Left renal pelvis (tissue), 4 donors: ENCODE measurements at regions not wholly inside any gene's neighbourhood (a gene's known extent, or its start where the extent isn't known, plus 50 kb on each side); places are given as distances from the start of the nearest gene placed in this dataset.

Source experiments
- DNase-seq, 4 donors: peaks; one replicate each; pipeline ENCODE4 v3.0.0-alpha.2; 2013; ENCODE audit warnings: low read depth in 4 of 4, low spot score in 3 of 4

GRCh38 chr10:2478656-2479055 is 588.7 kb upstream of the PFKP start:
- DNase-seq, result no peak

GRCh38 chr10:2476812-2477553 is 590.4 kb upstream of the PFKP start:
- no peak for DNase-seq

GRCh38 chr10:2476218-2476811 is 591.0 kb upstream of the PFKP start:
- DNase-seq, result no peak

GRCh38 chr10:2475711-2476217 is 591.6 kb upstream of the PFKP start:
- no peak for DNase-seq

- DNase-seq, result no peak
These were observed 595.5 kb upstream of the PFKP start for GRCh38 chr10:2471811-2472210.

GRCh38 chr10:2469802-2470201 is 597.5 kb upstream of the PFKP start:
- DNase-seq, result no peak

GRCh38 chr10:2464483-2464882 is 602.9 kb upstream of the PFKP start:
- DNase-seq, result no peak

- no peak for DNase-seq
These were observed 604.0 kb upstream of the PFKP start for GRCh38 chr10:2463316-2463715.

GRCh38 chr10:2462581-2462980 is 604.8 kb upstream of the PFKP start:
- no peak for DNase-seq

GRCh38 chr10:2460812-2461211 is 606.5 kb upstream of the PFKP start:
- DNase-seq, result no peak

GRCh38 chr10:2459713-2460112 is 607.6 kb upstream of the PFKP start:
- no peak for DNase-seq

- no peak for DNase-seq
These were observed 610.5 kb upstream of the PFKP start for GRCh38 chr10:2456834-2457233.

GRCh38 chr10:2445370-2445769 is 622.0 kb upstream of the PFKP start:
- DNase-seq, result no peak

- DNase-seq, result no peak
These were observed 627.4 kb upstream of the PFKP start for GRCh38 chr10:2439983-2440382.

- no peak for DNase-seq
These were observed 628.3 kb upstream of the PFKP start for GRCh38 chr10:2439000-2439399.

- no peak for DNase-seq
These were observed 629.0 kb upstream of the PFKP start for GRCh38 chr10:2438248-2438939.

GRCh38 chr10:2436933-2437332 is 630.4 kb upstream of the PFKP start:
- DNase-seq, result no peak

- no peak for DNase-seq
These were observed 635.4 kb upstream of the PFKP start for GRCh38 chr10:2431961-2432360.

GRCh38 chr10:2427412-2427811 is 639.9 kb upstream of the PFKP start:
- DNase-seq, result no peak

- no peak for DNase-seq
These were observed 642.0 kb upstream of the PFKP start for GRCh38 chr10:2425320-2425719.

- DNase-seq, result no peak
These were observed 652.8 kb upstream of the PFKP start for GRCh38 chr10:2414562-2414961.

GRCh38 chr10:2414039-2414438 is 653.3 kb upstream of the PFKP start:
- no peak for DNase-seq
